GM12875 (cell line): ENCODE measurements at regions not wholly inside any gene's neighbourhood (a gene's known extent, or its start where the extent isn't known, plus 50 kb on each side); places are given as distances from the start of the nearest gene placed in this dataset.

ENCODE experiments used
- H3K4me3 ChIP-seq: one replicate; pipeline ENCODE4 v1.5.1; 2011; ENCODE audit warnings: low read depth, low read length, control low read depth
- TF ChIP-seq, protein P1 (sequence below): IDR thresholded peaks from 2 replicates; pipeline ENCODE4 v1.5.1; 2011; ENCODE audit warnings: low read depth, mild to moderate bottlenecking, control low read depth, inconsistent platforms, low read length, moderate library complexity, borderline replicate concordance; ENCODE audit not compliant: insufficient read depth

DNA sequence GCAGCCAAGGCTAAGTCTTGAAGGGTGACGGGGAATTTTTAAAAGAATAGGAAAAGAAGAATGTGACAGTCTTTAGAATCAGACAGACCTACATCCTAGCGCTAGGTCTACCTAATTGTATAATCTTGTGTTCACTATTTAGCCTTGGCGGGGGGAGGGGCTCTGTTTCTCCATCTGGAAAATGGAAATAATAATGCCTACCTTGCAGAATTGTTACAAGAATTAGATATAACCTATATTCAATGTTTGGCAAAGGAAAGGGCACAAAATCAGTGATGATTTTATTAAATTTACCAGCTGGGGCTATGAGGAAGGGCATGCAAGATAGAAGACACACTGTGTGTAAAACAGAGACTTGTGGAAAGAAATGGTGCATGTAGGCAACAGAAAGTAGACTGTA lies 154.8 kb downstream of the ZBTB18 start:
- TF ChIP-seq, protein P1, sequence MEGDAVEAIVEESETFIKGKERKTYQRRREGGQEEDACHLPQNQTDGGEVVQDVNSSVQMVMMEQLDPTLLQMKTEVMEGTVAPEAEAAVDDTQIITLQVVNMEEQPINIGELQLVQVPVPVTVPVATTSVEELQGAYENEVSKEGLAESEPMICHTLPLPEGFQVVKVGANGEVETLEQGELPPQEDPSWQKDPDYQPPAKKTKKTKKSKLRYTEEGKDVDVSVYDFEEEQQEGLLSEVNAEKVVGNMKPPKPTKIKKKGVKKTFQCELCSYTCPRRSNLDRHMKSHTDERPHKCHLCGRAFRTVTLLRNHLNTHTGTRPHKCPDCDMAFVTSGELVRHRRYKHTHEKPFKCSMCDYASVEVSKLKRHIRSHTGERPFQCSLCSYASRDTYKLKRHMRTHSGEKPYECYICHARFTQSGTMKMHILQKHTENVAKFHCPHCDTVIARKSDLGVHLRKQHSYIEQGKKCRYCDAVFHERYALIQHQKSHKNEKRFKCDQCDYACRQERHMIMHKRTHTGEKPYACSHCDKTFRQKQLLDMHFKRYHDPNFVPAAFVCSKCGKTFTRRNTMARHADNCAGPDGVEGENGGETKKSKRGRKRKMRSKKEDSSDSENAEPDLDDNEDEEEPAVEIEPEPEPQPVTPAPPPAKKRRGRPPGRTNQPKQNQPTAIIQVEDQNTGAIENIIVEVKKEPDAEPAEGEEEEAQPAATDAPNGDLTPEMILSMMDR = no peak
- H3K4me3 ChIP-seq = no peak overlapping the region

DNA sequence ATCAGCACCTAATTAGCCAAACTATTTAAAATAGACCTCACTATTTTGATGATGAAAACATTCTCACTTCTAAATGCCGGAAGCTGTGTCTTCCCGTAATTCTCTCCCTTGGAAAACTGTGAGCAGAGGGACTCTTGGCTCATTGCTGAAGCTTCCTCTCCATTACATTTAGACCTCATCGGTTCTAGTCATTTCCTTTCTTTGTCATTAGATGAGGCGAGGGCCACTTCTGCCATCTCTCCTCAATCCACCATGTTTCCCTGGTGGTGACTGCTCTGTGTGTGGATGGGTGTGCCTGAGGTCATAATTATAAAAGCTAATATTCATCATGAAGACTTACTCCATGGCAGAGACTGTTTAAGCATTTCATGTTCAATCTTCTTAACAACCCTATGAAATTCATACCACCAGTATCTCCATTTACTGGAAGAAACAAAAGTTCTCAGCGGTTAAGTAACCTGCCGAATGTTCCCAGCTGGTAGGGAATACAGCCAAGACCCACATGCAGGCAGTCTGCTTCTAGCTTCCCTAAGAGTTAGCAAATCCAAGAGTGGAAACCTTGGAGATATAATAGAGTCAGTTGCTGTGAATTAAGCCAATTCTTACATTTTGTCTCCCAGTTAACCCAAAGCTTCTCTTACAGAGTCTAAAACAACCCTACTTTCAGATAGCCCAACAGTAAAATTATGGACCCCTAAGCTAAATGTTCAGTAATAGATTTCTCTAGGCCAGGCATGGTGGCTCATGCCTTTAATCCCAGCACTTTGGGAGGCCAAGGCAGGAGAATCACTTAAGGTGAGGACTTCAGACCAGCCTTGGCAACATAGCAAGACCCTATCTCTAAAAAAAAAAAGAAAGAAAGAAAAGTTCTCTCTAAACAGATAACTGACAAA lies 156.2 kb downstream of the ZBTB18 start:
- no peak overlapping the region for H3K4me3 ChIP-seq
- TF ChIP-seq, protein P1 = no peak

DNA sequence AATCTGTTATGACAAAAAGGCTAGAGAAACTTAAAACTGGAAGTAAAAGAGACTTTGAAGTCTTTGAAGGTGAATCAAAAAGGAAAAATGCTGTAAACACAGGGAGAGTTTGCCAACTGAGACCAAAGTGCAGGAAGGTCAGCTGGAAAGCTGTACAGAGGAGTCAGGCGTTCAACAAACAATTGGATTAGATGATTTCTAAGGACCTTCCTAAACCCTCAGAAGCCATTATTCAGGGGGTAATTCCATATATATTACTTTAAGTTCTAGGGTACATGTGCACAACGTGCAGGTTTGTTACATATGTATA lies 156.8 kb downstream of the ZBTB18 start:
- TF ChIP-seq, protein P1 = no peak
- H3K4me3 ChIP-seq = no peak overlapping the region

DNA sequence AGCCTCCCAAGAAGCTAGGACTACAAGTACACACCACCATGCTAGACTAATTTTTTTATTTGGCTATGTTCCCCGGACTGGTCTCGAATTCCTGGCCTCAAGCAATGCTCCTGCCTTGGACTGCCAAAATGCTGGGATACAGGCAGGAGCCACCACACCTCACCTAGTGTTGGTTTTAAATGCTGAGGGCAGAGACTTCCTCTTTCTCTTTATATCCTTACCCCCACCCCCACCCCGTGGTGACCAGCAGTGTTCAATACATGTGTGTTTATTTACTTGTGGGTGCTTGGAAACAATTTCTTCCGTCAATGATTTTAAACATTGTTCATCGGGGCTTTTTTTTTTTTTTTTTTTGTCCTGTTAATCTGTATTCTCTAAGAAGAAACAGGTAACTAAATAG lies 158.9 kb downstream of the ZBTB18 start:
- no peak overlapping the region for H3K4me3 ChIP-seq
- TF ChIP-seq, protein P1 = no peak

DNA sequence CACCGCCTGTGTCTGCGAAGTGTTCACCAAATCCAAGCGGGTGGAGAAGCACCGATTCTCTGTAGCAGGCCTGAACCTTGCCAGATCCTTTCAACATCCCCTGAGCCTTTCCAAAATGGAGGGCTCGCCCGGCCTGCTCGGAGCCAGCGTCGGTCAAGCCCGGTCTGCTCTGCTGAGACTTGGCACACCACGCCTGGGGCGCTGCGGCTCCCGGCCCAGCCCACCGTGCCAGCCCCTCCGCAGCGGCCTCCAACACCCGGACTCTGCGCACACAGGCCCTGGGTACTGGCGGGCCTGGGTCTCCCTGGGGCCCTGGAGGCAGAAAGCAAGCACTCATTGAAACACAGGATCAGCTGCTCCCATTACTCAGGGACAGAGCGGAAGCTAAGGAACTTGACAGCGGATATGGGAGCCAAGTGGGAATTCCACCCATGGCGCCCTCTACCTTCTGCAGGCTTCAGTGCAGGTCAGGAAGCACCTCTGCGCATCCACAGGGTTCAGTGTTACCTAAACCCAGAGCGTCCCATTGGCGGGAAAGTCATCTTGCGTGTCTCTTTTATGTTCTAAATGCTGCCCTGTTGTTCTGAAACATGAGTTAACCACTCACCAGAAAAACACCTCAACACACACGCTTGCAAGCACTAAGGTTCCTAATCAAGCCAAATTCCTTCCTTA lies 159.9 kb downstream of the ZBTB18 start:
- H3K4me3 ChIP-seq = no peak overlapping the region
- TF ChIP-seq, protein P1 = peak; percentile 27; the same call in 1 of the 2 replicates

DNA sequence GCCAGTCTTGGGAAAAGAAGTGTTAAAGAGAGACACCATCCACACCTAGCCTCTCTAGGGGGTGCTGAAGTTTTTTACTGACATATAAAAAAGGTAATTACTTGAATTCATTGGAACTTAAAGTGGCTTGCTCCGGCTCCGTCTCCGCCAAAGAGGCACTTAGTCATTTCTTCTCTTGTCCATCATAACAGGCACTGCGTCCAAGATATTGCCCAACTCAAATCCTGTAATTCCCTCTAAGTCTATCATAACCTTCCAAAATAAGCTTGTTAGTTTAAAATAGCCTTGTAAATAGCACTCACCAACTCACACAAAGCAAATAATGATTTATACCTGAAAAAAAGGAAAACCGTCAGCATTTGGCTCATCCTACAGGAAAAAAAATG lies 160.5 kb downstream of the ZBTB18 start:
- TF ChIP-seq, protein P1 = no peak
- no peak overlapping the region for H3K4me3 ChIP-seq

DNA sequence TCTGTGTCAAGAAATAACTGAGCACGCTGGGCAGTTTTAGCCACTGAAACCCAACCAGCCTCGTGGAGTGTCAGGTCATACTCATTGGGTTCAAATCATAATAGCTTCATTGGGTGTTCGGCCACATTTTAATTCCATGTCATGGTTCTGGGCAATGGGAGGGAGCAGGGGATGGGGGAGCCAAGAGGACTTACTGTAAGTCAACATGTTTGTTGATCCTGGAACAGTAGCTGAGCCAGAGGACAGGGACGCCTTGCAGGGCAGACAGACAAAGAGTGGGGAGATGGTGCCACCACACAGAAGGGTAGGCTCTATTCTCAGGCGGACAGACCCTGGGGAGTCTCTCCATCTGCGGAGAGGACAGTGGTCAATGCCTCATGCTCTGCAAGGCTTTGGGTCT lies 161.1 kb downstream of the ZBTB18 start:
- no peak overlapping the region for H3K4me3 ChIP-seq
- TF ChIP-seq, protein P1 = no peak
